ENCODE measurements at regions not wholly inside any gene's neighbourhood (a gene's known extent, or its start where the extent isn't known, plus 50 kb on each side); places are given as distances from the start of the nearest gene placed in this dataset.

DNA sequence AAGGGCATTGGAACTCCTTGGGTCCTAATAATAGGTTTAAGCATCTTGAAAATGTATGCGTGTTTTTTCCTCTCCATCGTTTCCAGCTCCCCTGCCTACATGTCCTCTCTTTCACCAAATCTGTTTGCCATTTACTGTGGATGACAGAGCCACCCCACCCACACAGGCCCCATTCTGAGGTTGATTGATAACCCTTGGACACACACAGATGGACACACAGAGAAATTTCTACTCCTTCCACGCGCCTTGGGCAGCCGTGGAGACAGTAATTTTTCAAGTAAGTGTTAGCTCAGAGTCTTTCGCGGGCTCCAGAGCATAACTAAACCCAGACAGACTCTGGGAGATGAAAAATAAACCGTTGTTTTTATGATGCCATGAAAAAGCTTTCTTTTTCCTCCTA, 103.3 kb upstream of the NLRP1 start:
- Histone ChIP-seq H4K20me1 (replicated peaks; ENCODE audit: insufficient read depth) (no peaks in the 10 kb centered on the region), H3F3A (replicated peaks; ENCODE audit: low read depth) (no peaks in the 10 kb centered on the region), H3K27ac (ENCODE audit: low read depth) (no peak overlapping the region), H3K4me2 (no peak overlapping the region), H3K79me2 (replicated peaks; ENCODE audit: insufficient read depth) (no peaks in the 10 kb centered on the region), H3K36me3 (ENCODE audit: insufficient read depth) (no peaks in the 10 kb centered on the region), H3K4me1 (ENCODE audit: insufficient read depth) (peaks cover 4% of the 10 kb centered on the region; the same call in 1 of the 2 replicates), H2AFZ (no peak overlapping the region), H3K9me2 (ENCODE audit: insufficient read depth) (no peaks in the 10 kb centered on the region), H3K27me3 (ENCODE audit: insufficient read depth) (no peaks in the 10 kb centered on the region), H3K4me3 (no peak overlapping the region)
- DNase-seq (ENCODE audit: low spot score): no peak
- no peak for TF ChIP-seq JUNB (IDR thresholded peaks at IDR 0.05; ENCODE audit: unreplicated experiment)
- no peak for TF ChIP-seq EZH2 (IDR thresholded peaks at IDR 0.05; ENCODE audit: low read depth, unreplicated experiment)
- TF ChIP-seq POLR2AphosphoS5 (IDR thresholded peaks at IDR 0.05; ENCODE audit: low read depth): no peak
- TF ChIP-seq EZH2phosphoT487 (IDR thresholded peaks at IDR 0.05; ENCODE audit: unreplicated experiment): no peak
- TF ChIP-seq ETS1 (IDR thresholded peaks at IDR 0.05): no peak
- no peak for TF ChIP-seq ZNF114 (CRISPR knock-in tag; IDR thresholded peaks at IDR 0.05)
- TF ChIP-seq, protein P1, sequence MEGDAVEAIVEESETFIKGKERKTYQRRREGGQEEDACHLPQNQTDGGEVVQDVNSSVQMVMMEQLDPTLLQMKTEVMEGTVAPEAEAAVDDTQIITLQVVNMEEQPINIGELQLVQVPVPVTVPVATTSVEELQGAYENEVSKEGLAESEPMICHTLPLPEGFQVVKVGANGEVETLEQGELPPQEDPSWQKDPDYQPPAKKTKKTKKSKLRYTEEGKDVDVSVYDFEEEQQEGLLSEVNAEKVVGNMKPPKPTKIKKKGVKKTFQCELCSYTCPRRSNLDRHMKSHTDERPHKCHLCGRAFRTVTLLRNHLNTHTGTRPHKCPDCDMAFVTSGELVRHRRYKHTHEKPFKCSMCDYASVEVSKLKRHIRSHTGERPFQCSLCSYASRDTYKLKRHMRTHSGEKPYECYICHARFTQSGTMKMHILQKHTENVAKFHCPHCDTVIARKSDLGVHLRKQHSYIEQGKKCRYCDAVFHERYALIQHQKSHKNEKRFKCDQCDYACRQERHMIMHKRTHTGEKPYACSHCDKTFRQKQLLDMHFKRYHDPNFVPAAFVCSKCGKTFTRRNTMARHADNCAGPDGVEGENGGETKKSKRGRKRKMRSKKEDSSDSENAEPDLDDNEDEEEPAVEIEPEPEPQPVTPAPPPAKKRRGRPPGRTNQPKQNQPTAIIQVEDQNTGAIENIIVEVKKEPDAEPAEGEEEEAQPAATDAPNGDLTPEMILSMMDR (conservative IDR thresholded peaks at IDR 0.05; ENCODE audit: low read depth in 2 of 2): no peak
- no peak for TF ChIP-seq REST (IDR thresholded peaks at IDR 0.05; ENCODE audit: unreplicated experiment)
- no peak for TF ChIP-seq ZNF331 (CRISPR knock-in tag; IDR thresholded peaks at IDR 0.05; ENCODE audit: low read depth)
- no peak for TF ChIP-seq CREB1 (CRISPR knock-in tag; IDR thresholded peaks at IDR 0.05; ENCODE audit: low read depth)
- TF ChIP-seq STAT1 (IDR thresholded peaks at IDR 0.05; ENCODE audit: unreplicated experiment): no peak
- TF ChIP-seq, protein P2, sequence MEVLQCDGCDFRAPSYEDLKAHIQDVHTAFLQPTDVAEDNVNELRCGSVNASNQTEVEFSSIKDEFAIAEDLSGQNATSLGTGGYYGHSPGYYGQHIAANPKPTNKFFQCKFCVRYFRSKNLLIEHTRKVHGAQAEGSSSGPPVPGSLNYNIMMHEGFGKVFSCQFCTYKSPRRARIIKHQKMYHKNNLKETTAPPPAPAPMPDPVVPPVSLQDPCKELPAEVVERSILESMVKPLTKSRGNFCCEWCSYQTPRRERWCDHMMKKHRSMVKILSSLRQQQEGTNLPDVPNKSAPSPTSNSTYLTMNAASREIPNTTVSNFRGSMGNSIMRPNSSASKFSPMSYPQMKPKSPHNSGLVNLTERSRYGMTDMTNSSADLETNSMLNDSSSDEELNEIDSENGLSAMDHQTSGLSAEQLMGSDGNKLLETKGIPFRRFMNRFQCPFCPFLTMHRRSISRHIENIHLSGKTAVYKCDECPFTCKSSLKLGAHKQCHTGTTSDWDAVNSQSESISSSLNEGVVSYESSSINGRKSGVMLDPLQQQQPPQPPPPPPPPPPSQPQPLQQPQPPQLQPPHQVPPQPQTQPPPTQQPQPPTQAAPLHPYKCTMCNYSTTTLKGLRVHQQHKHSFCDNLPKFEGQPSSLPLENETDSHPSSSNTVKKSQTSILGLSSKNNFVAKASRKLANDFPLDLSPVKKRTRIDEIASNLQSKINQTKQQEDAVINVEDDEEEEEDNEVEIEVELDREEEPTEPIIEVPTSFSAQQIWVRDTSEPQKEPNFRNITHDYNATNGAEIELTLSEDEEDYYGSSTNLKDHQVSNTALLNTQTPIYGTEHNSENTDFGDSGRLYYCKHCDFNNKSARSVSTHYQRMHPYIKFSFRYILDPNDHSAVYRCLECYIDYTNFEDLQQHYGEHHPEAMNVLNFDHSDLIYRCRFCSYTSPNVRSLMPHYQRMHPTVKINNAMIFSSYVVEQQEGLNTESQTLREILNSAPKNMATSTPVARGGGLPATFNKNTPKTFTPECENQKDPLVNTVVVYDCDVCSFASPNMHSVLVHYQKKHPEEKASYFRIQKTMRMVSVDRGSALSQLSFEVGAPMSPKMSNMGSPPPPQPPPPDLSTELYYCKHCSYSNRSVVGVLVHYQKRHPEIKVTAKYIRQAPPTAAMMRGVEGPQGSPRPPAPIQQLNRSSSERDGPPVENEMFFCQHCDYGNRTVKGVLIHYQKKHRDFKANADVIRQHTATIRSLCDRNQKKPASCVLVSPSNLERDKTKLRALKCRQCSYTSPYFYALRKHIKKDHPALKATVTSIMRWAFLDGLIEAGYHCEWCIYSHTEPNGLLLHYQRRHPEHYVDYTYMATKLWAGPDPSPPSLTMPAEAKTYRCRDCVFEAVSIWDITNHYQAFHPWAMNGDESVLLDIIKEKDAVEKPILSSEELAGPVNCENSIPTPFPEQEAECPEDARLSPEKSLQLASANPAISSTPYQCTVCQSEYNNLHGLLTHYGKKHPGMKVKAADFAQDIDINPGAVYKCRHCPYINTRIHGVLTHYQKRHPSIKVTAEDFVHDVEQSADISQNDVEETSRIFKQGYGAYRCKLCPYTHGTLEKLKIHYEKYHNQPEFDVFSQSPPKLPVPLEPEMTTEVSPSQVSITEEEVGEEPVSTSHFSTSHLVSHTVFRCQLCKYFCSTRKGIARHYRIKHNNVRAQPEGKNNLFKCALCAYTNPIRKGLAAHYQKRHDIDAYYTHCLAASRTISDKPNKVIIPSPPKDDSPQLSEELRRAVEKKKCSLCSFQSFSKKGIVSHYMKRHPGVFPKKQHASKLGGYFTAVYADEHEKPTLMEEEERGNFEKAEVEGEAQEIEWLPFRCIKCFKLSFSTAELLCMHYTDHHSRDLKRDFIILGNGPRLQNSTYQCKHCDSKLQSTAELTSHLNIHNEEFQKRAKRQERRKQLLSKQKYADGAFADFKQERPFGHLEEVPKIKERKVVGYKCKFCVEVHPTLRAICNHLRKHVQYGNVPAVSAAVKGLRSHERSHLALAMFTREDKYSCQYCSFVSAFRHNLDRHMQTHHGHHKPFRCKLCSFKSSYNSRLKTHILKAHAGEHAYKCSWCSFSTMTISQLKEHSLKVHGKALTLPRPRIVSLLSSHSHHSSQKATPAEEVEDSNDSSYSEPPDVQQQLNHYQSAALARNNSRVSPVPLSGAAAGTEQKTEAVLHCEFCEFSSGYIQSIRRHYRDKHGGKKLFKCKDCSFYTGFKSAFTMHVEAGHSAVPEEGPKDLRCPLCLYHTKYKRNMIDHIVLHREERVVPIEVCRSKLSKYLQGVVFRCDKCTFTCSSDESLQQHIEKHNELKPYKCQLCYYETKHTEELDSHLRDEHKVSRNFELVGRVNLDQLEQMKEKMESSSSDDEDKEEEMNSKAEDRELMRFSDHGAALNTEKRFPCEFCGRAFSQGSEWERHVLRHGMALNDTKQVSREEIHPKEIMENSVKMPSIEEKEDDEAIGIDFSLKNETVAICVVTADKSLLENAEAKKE (CRISPR knock-in tag; IDR thresholded peaks at IDR 0.05): no peak
- TF ChIP-seq NANOG (IDR thresholded peaks at IDR 0.05; ENCODE audit: borderline replicate concordance): no peak
- Mint-ChIP-seq H3K27me3 (ENCODE audit: insufficient read depth, low read depth, poor library complexity) (peaks cover 6% of the 10 kb centered on the region), H3K9me3 (peaks cover 10% of the 10 kb centered on the region; the same call in 2 of the 3 replicates), H3K4me1 (peaks cover 5% of the 10 kb centered on the region), H3K36me3 (ENCODE audit: low read depth) (no peaks in the 10 kb centered on the region; the same call in 2 of the 3 replicates), H3K4me3 (no peak overlapping the region), H3K27ac (no peak overlapping the region)
- no peak for ATAC-seq
